K562 (cell line): ENCODE measurements at regions not wholly inside any gene's neighbourhood (a gene's known extent, or its start where the extent isn't known, plus 50 kb on each side); places are given as distances from the start of the nearest gene placed in this dataset.

ENCODE experiments used
- TF ChIP-seq, protein P1 (sequence below): fragments of 200-600 bp; sonication (generic); IDR thresholded peaks from one replicate; pipeline ENCODE4 v1.6.1; 2012; ENCODE audit warnings: mild to moderate bottlenecking, low read depth, low read length, inconsistent platforms
- TF ChIP-seq, protein P2 (sequence below): sonication (generic); formaldehyde crosslinking; IDR thresholded peaks from 2 replicates; pipeline ENCODE4 v1.8.0; 2023; ENCODE audit warnings: missing genetic modification reagents, mild to moderate bottlenecking, borderline replicate concordance

GRCh38 chr19:28292822-28293500 lies 920.0 kb downstream of the UQCRFS1 start (continued):
- TF ChIP-seq, protein P1, sequence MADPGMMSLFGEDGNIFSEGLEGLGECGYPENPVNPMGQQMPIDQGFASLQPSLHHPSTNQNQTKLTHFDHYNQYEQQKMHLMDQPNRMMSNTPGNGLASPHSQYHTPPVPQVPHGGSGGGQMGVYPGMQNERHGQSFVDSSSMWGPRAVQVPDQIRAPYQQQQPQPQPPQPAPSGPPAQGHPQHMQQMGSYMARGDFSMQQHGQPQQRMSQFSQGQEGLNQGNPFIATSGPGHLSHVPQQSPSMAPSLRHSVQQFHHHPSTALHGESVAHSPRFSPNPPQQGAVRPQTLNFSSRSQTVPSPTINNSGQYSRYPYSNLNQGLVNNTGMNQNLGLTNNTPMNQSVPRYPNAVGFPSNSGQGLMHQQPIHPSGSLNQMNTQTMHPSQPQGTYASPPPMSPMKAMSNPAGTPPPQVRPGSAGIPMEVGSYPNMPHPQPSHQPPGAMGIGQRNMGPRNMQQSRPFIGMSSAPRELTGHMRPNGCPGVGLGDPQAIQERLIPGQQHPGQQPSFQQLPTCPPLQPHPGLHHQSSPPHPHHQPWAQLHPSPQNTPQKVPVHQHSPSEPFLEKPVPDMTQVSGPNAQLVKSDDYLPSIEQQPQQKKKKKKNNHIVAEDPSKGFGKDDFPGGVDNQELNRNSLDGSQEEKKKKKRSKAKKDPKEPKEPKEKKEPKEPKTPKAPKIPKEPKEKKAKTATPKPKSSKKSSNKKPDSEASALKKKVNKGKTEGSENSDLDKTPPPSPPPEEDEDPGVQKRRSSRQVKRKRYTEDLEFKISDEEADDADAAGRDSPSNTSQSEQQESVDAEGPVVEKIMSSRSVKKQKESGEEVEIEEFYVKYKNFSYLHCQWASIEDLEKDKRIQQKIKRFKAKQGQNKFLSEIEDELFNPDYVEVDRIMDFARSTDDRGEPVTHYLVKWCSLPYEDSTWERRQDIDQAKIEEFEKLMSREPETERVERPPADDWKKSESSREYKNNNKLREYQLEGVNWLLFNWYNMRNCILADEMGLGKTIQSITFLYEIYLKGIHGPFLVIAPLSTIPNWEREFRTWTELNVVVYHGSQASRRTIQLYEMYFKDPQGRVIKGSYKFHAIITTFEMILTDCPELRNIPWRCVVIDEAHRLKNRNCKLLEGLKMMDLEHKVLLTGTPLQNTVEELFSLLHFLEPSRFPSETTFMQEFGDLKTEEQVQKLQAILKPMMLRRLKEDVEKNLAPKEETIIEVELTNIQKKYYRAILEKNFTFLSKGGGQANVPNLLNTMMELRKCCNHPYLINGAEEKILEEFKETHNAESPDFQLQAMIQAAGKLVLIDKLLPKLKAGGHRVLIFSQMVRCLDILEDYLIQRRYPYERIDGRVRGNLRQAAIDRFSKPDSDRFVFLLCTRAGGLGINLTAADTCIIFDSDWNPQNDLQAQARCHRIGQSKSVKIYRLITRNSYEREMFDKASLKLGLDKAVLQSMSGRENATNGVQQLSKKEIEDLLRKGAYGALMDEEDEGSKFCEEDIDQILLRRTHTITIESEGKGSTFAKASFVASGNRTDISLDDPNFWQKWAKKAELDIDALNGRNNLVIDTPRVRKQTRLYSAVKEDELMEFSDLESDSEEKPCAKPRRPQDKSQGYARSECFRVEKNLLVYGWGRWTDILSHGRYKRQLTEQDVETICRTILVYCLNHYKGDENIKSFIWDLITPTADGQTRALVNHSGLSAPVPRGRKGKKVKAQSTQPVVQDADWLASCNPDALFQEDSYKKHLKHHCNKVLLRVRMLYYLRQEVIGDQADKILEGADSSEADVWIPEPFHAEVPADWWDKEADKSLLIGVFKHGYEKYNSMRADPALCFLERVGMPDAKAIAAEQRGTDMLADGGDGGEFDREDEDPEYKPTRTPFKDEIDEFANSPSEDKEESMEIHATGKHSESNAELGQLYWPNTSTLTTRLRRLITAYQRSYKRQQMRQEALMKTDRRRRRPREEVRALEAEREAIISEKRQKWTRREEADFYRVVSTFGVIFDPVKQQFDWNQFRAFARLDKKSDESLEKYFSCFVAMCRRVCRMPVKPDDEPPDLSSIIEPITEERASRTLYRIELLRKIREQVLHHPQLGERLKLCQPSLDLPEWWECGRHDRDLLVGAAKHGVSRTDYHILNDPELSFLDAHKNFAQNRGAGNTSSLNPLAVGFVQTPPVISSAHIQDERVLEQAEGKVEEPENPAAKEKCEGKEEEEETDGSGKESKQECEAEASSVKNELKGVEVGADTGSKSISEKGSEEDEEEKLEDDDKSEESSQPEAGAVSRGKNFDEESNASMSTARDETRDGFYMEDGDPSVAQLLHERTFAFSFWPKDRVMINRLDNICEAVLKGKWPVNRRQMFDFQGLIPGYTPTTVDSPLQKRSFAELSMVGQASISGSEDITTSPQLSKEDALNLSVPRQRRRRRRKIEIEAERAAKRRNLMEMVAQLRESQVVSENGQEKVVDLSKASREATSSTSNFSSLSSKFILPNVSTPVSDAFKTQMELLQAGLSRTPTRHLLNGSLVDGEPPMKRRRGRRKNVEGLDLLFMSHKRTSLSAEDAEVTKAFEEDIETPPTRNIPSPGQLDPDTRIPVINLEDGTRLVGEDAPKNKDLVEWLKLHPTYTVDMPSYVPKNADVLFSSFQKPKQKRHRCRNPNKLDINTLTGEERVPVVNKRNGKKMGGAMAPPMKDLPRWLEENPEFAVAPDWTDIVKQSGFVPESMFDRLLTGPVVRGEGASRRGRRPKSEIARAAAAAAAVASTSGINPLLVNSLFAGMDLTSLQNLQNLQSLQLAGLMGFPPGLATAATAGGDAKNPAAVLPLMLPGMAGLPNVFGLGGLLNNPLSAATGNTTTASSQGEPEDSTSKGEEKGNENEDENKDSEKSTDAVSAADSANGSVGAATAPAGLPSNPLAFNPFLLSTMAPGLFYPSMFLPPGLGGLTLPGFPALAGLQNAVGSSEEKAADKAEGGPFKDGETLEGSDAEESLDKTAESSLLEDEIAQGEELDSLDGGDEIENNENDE, result no peak
- TF ChIP-seq, protein P2, sequence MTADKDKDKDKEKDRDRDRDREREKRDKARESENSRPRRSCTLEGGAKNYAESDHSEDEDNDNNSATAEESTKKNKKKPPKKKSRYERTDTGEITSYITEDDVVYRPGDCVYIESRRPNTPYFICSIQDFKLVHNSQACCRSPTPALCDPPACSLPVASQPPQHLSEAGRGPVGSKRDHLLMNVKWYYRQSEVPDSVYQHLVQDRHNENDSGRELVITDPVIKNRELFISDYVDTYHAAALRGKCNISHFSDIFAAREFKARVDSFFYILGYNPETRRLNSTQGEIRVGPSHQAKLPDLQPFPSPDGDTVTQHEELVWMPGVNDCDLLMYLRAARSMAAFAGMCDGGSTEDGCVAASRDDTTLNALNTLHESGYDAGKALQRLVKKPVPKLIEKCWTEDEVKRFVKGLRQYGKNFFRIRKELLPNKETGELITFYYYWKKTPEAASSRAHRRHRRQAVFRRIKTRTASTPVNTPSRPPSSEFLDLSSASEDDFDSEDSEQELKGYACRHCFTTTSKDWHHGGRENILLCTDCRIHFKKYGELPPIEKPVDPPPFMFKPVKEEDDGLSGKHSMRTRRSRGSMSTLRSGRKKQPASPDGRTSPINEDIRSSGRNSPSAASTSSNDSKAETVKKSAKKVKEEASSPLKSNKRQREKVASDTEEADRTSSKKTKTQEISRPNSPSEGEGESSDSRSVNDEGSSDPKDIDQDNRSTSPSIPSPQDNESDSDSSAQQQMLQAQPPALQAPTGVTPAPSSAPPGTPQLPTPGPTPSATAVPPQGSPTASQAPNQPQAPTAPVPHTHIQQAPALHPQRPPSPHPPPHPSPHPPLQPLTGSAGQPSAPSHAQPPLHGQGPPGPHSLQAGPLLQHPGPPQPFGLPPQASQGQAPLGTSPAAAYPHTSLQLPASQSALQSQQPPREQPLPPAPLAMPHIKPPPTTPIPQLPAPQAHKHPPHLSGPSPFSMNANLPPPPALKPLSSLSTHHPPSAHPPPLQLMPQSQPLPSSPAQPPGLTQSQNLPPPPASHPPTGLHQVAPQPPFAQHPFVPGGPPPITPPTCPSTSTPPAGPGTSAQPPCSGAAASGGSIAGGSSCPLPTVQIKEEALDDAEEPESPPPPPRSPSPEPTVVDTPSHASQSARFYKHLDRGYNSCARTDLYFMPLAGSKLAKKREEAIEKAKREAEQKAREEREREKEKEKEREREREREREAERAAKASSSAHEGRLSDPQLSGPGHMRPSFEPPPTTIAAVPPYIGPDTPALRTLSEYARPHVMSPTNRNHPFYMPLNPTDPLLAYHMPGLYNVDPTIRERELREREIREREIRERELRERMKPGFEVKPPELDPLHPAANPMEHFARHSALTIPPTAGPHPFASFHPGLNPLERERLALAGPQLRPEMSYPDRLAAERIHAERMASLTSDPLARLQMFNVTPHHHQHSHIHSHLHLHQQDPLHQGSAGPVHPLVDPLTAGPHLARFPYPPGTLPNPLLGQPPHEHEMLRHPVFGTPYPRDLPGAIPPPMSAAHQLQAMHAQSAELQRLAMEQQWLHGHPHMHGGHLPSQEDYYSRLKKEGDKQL, result no peak
- TF ChIP-seq, all 486 proteins: peak for 0
